DMS53 treated with DMSO at 0.1 percent for 48 hours (cell line): ENCODE measurements at regions not wholly inside any gene's neighbourhood (a gene's known extent, or its start where the extent isn't known, plus 50 kb on each side); places are given as distances from the start of the nearest gene placed in this dataset.

Experiments
- DNase-seq: peaks from one replicate; lab custom pipeline; 2025; ENCODE audit not compliant: unreplicated experiment; lab: John Stamatoyannopoulos, UW

DNA sequence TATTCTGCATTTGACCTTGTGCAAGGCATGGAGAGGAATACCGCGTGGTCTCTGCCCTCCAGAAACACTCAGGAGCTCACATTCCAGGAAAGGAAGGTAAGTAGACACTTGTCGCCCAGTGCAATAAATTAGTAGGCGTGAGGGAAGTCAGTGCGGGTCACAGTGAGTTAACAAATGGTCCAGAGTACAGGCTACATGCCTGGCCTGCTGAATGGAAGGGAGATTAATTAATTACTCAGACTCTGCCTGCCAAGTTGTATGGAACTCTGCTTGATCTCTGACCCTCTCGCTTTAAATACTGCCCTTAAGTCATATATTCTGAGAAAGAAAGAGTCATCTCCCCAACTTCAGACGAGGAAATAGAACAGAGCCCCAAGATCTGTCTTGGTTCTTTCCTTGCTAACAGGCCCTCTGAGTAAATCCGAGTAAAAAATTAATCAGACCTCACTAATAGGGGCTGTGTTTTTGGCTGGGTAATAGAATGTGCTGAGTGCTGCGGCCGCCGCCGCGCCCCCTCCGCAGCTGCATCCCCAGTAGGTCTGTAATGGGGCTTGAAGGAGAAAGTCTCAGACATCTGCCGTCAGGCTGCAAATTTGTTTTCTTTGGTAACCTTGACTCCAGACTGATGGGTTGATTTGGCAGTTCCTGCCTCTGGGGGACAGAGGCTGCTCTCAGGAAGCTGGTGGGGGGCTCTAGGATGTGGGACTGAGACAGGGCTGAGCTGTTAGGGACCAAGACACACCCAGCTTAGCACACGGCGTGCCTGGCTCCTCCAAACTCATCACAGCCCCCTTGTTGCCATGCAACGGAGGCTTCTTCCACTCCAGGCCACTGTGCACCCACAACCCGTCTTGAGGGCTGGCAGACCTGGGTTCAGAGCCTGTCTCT, 144.4 kb downstream of the NSG2 start:
- no peak for DNase-seq

DNA sequence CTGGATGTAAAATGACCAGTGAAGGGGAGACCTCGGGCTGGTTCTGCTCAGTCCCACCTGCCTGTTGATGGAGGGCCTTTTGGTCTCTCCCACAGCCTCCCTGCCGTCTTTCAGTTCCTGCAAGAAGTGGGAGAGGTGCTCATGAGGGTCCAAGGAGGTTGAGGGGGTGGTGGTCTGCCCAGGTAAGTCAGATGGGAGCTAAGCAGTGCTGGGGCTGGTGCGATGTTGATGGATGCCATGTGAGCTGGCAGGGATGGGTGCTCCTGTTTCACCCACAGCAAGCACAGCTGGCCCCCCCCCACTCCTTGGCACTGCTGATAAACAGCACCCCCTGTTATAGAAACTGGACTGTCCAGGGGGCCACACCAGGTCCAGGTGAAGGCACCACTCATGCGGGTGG, 145.6 kb downstream of the NSG2 start:
- DNase-seq, result no peak

DNA sequence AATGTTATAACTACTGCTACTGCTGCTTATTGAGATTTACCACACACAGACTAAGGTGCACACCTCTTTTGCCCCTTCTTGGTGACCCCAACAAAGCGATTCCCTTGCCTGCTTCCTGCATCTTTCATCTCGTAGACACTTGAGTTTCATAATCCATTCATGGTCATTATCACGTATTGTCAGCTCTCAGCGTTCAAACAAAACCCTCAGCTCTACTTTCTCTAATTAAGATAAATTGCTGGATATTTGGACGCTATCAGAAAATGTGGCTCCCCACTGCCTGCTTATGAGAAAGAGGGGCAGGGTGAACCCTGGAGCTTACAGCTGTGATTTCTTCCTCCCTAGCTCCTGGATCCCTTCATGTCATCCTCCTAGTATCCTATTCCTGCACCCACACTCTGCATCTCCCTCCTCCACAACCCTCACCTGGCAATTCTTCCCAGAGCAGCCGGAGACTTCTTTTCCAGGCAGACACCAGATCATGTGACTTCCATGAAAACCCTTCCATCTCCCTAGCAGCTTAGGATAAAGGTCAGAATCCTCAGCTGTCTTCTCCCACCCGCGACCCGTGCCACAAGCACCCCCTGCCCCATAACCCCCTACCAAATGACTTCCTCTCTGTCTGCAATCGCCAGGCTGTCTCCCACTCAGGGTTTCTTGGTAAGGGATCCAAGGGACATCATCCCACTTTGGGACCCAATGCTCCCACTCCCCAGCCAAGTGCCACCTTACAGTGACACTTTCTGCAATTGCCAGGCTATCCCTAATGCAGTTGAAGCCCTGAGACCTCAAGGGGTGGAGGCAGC, 146.5 kb downstream of the NSG2 start:
- DNase-seq, result no peak

DNA sequence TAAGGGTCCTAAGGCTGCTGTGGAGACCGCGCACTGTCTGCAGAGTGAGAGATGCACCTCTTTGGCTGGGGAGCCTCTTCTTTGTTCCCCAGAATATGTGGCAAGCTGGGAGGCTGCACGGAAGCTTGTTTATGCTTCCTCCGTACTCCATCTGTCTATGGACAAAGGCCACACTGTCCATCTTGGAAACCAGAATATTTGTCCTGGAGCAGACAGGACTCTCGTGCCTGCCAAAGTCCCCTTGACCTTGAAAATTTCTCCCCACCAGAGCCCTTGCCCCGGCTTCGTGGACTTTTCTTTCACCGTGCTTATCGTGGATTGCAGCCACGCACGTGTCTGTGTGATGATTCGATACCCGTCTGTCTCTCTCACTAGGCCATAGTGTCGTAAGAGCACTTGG, 147.4 kb downstream of the NSG2 start:
- no peak for DNase-seq

DNA sequence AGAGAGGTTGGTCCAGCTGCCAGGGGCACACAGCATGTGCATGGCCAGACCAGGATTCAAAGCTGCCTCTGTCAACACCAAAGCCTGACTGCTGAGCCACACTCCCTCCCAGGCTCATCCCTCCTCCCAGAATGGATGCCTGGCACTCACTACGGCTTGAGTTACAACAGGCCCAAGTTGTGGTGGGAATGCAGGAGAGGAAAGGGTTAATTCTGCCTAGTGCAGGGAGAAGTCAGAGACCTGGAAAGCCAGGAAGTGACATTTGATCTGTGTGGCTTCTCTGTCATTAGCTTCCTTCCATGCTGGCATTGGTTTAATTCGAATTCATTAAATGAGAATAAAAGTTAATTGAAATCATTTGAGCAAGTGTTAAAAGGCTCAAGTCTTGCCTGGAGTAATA, 150.0 kb downstream of the NSG2 start:
- peak; percentile 35 for DNase-seq

DNA sequence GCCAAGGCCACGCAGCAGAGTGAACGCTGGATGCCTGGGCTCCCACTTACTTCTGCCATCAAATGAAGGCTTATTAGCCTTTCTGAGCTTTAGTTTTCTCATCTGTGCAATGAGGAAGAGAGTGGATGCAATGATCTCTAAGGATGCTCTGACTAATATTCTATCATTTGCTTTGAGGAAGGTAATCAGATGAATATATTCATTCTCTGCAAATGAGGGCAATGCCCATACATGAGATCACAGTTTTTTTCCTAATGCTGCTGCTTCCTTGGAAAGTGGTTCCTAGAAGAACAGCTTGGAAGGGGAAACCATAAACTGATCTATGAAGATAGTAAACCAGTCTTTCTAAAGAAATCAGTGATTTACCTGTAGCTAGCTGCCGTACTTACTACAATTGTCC, 152.4 kb downstream of the NSG2 start:
- no peak for DNase-seq

DNA sequence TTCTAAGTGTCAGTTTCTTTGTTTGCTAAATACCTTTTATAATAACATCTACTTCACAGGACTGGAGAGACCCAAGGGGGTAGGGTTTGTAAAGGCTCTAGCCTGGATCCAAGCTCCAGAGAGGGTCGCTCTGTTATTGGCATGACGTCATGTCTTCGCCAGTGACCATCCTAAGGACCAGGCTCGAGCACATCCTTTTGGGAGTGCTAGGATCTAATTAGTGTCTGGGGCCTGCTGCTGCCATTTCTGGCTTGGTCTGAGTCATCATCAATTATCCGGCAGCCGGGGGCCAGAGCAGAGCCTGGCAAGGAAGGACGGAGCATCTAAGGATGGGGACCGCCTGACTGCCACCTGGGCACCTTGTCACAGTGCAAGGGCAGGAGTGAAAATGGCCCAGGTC, 153.0 kb downstream of the NSG2 start:
- no peak for DNase-seq

DNA sequence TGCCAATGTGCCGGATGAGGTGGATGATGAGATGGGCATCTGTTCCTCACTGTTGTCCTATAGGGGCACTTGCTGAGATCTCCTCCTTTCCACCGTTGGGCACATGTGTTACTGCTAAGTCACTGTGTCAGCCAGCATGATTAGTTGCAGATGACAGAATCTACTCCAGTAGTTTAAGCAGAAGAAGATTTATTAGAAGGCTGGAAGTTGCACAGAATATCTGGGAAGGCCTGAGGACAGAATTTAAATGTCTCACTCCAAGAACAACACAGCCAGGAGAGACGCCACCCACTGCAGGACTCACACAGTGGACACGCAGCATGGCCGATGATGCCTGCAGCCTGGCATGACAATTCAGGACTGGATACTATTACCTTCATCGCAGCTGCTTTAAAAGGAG, 157.5 kb downstream of the NSG2 start:
- DNase-seq, result no peak

DNA sequence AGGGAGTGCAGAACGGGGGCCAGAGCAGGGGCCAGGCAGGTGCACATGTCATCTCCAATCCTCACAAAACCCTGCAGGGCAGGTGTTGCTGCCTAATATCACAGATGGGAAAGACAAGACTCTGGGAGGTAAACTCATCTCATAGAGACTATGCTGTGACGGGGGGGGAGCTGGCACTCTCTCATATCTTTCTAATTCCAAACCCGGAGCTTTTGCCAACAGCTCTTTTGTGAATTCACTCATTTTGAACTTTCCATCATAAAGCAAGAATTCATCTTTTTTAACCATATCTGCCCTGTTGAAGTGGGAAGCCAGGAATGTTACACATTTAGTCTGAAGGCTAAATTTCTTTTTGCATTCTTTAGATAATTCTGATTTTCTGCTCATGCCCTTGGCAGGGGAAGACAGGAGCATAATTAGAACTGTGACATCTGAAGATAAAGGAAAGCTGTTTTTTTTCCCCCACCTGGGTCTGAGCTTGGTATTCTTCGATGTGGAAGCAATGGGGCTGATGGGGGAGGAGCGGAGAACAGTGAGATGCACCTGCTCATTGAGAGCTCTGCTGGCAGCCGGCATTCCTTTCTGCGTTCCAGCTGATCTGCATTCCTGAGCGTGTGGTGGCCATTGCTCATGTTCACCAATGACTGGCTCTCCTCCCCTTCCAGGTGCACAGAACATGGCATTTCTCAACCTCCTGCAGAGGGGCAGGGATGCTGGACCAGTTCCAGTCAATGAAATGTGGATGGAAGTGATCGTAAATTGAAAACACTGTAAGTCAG, 159.2 kb downstream of the NSG2 start:
- DNase-seq, result peak; percentile 94

DNA sequence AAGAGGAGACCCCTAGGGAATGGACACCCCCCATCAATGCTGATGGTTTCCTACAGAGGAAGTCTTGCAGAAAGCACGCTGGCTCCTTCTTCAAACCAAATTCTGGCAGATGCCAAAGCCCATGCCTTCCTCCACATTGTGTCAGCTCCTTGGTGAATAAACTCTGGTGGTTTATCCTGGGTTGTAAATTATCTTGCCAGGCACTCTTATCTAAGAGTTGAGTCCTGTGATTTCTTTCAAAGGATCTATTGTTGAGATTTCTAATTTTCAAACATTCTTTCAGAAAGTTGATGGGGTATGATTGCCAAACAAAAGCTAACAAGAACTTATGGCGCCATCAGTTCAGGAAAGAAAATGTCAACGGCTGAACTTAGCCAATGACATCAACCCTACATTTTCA, 160.4 kb downstream of the NSG2 start:
- DNase-seq, result no peak

DNA sequence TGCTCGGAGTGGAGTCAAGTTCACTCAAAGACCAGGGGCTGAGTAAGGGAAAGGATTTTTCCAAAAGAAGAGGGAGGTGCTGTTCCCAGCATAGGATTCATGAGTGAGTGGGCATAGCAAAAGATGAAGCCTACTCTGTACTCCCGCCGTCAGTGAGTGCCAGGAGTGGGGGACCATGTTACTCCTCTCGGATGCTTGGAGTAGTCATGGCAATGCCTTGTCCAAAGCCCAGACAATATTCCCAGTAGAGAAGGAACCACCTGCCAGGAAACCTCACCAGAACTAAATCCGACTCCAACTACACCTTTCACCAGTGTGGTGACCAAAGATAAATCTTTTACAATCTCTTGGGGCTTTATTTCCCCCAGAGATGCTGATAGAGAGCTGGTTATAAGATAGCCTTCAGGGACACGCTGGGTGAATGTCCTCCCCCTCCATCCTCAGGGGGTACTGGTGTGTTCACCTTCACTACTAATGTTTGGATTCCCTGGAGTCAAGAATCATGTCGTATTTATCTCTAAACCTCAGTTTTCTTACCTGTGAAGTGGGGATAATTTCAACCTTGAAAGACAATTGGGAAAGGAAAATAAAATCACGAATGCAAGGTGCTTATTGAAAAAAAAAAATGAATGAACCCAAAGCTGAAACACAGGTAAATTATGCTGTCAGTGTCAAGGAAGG, 165.2 kb downstream of the NSG2 start:
- no peak for DNase-seq

DNA sequence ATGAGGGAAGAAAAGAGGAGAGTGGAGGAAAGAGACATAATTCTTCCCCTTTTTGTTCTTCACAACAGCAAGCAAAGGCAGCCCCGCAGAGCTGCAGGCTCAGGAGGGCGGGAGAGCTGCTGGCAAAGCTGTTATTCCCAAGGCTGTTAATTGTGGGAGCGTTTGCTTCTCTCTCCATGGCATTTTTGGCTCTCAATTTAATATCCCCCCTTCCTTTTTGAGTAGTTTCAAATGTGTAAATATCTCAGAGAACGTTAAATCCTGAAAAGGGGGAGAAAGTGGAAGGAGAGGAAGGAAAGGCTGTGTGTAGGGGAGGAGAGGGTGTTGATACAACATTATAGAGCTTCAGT, 165.7 kb downstream of the NSG2 start:
- no peak for DNase-seq

DNA sequence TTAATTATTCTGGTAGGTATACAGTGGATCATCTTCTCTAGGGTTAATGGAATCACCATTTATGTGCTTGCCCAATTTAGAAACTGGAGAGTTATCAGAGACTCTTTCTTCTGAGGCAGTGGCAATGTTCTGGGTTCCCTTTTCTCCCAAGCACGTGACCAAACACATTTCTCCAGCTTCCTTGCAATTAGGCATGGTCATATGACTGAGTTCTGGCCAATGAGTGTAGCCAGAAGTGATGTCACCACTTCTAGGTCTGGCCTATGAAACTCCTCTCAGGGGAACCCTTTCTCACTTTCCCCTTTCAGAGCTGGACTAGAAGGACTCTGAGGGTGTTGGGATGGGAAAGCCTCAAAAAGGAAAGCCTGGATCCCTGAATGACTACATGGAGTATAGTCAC, 172.0 kb downstream of the NSG2 start:
- DNase-seq, result no peak

DNA sequence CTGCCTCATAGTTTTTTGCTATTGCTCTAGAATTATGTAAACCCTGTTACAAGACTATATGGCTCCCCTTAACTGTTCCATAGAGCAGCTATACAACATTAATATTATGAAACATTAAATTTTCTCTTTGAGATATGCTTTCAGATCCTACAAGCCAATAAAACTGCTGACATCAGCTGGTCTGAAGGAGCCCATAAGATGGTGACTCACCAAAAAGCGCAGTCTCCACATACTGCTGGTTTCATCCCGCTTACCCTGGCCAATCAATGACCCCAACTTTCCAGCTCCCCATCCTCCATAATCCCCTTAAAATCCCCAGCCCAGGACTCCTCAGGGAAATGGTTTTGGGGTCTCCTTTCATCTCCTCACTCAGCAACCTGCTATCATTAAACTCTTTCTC, 172.7 kb downstream of the NSG2 start:
- no peak for DNase-seq

DNA sequence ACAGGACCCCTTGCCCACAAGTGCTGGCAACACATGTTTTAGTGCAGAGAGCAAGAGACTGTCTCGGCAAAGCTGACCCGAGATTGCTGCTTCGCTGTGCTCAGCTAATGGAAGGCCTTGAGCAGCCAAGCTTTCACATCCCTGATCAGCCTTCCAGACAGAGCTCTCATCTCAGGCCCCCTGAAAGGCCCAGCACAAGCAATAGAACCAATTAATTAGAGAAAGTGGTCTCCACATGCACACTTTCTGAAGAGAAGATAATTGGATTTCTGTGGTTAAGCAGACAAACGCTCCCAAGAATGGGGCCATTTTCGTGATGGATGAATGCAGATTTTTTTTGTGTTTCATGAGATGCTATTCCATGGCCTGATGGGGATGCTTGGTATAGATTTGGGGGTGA, 174.9 kb downstream of the NSG2 start:
- no peak for DNase-seq

DNA sequence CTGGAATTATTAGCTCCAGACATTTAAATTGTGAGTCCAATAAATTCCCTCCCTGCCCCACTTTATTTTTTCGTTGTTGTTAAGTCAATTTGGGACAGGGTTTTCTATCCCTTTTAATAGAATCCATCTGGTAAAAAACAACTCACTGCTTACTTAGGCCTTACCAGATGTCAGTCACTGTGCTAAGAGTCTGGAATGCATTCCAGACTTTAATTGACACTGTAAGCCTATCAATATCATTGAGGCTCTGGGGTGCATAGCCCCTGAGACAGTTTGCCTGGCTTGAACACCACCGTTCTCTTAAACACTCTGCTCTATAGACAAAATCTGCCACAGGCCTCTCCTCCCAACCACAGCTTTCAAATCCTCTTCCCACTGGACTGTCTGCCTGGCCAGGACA, 175.9 kb downstream of the NSG2 start:
- no peak for DNase-seq

DNA sequence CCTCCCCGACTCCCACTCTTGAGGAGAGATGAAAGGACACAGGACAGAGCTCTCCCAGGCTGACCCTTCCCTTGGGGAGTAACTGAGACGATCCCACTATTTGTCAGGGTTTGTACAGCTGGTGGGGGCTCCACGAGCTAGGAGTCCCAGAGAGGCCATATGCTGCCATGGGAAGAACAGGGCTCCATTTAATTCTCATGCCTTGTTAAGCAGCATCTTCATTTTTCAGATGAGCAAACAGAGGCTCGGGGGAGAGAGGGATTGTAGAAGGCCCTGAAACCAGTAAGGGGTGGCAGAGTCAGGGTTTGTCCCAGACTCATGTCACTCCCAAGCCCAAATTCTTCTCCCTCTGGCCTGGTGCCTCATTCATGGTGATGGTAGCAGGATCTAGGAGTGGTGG, 176.4 kb downstream of the NSG2 start:
- no peak for DNase-seq

DNA sequence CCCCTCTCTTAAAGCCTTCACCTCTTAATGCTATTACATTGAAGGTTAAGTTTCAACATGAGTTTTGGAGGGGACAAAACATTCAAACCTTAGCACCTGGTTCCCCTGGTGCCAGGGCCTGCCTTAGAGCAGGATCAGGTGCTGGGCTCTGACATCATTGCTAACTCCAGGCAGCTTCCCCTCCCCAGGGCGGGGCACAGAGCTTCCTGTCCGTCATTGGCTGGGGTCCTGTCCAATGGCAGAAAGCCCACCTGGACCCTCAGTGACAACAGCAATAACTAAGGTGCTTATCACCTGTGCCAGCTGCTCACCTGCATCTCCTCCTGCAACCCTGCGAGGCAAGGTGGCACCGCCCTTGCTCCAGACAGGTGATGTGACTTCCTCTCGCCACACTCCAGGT, 177.4 kb downstream of the NSG2 start:
- DNase-seq, result no peak

DNA sequence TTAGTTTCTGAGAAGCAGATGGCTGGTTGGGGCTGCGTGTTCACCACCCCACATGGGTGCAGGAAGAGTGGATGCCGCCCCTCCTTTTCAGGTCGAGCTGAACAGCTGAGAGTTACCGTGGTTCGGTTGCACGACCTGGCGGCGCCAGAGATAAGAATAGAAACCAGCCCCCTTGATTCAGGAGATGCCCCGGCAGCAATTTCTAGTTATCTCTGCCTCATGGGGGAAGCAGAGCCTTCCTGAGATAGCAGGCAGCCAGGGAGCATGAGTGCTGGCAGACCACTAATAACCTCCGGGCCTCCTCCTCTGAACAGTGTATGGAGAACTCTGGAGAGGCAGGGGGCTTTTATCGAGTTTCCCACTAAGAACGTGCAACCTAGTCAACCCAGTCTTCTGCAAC, 177.8 kb downstream of the NSG2 start:
- DNase-seq, result no peak

DNA sequence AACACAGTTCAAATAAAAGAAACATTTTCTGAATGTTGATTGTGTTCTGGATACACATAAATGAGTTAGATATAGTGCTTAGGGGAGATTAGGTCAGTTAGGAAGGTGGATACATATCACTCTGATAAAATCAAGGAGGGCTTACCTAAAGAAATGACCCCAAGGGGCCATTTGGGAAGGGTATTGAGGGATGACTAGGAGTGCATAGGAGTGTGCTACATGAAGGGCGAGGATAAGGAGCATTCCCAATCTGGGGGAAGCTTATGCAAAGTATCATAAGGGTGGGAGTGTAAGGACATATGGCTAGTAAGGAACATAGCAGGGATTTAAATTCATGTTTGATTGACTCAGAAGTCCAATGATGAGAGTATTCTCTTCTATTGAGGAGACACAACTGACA, 183.6 kb downstream of the NSG2 start:
- DNase-seq, result no peak
